K562 (cell line): ENCODE measurements at regions not wholly inside any gene's neighbourhood (a gene's known extent, or its start where the extent isn't known, plus 50 kb on each side); places are given as distances from the start of the nearest gene placed in this dataset.

ENCODE experiments used
- ATAC-seq: fragments of 200-7000 bp; cut with Tn5 transposase; 3 replicates; pipeline ENCODE4 v1.9.1; 2020; ENCODE audit warnings: moderate library complexity
- BruUV-seq: library from RNA; stranded (reverse); fragments of 400-500 nt; replicated peaks from 2 replicates; lab custom pipeline; 2021; lab: Mats Ljungman, UMichigan
- CTCF ChIA-PET: fragments of 300-600 bp; formaldehyde crosslinking; extraction: SDS; loops from one replicate; lab custom pipeline; 2021; ENCODE audit warnings: low intra/inter-chr PET ratio; lab: Yijun Ruan, JAX
- POLR2A ChIA-PET: fragments of 300-600, 350-650 bp; sonication (Branson Sonifier 250); formaldehyde crosslinking; extraction: SDS; loops from one replicate; lab custom pipeline; 2021; ENCODE audit warnings: antibody characterized with exemption, inconsistent platforms; lab: Yijun Ruan, JAX
- DNase-seq, 4 experiments: peaks; one replicate each; pipeline versions ENCODE4 v3.0.0 to v3.0.0-alpha.2; 2011 to 2018; ENCODE audit warnings: low spot score in 3 of 4, mixed read lengths in 3 of 4; ENCODE audit errors: extremely low read depth in 1 of 4
- FAIRE-seq: peaks from 2 replicates; lab custom pipeline; 2011; peaks lifted over from hg19 to GRCh38; lab: Jason Lieb, UNC
- H2AFZ ChIP-seq: 2 replicates; pipeline ENCODE4 v1.6.0; 2011; ENCODE audit warnings: low read depth, low read length, control low read depth, inconsistent platforms
- H3K27ac ChIP-seq: fragments of 200-600 bp; 3 replicates; pipeline ENCODE4 v1.8.0; 2011; ENCODE audit warnings: low read depth, mild to moderate bottlenecking, control low read depth, inconsistent platforms, low read length, moderate library complexity, mixed read lengths; ENCODE audit errors: extremely low read depth
- H3K27me3 ChIP-seq, 2 experiments: fragments of 300-600 bp in 1 of 2; 2 replicates in 1 of 2; 3 replicates in 1 of 2; pipeline versions ENCODE4 v1.6.0 to v1.8.0; 2011; ENCODE audit warnings: inconsistent platforms in 2 of 2, low read length in 2 of 2, mild to moderate bottlenecking in 1 of 2, mixed read lengths in 1 of 2, moderate library complexity in 1 of 2; ENCODE audit not compliant: control insufficient read depth in 2 of 2, insufficient read depth in 2 of 2
- H3K36me3 ChIP-seq: fragments of 300-600 bp; 3 replicates; pipeline ENCODE4 v1.8.0; 2011; ENCODE audit warnings: mild to moderate bottlenecking, low read length, inconsistent platforms; ENCODE audit not compliant: control insufficient read depth, insufficient read depth
- H3K4me1 ChIP-seq, 2 experiments: fragments of 200-600 bp in 1 of 2; replicated peaks in 1 of 2; 2 replicates in 1 of 2; 3 replicates in 1 of 2; pipeline versions ENCODE4 v1.5.1 to v1.8.0; 2011; ENCODE audit warnings: inconsistent platforms in 2 of 2, low read length in 2 of 2, mild to moderate bottlenecking in 1 of 2, mixed read lengths in 1 of 2, moderate library complexity in 1 of 2; ENCODE audit not compliant: control insufficient read depth in 2 of 2, insufficient read depth in 2 of 2
- H3K4me2 ChIP-seq: 2 replicates; pipeline ENCODE4 v1.6.1; 2011; ENCODE audit warnings: low read length, control low read depth, inconsistent platforms, mixed read lengths; ENCODE audit not compliant: insufficient read depth
- H3K4me3 ChIP-seq: fragments of 200-600 bp; sonication (generic), shearing (Covaris generic); 2 replicates; pipeline ENCODE4 v1.5.1; 2016; ENCODE audit warnings: control low read depth, inconsistent platforms
- H3K79me2 ChIP-seq: fragments of 200-600 bp; 3 replicates; pipeline ENCODE4 v1.8.0; 2011; ENCODE audit warnings: low read length, inconsistent platforms; ENCODE audit not compliant: control insufficient read depth, insufficient read depth
- H3K9ac ChIP-seq, 2 experiments: 2 replicates each; pipeline versions ENCODE4 v1.6.0 to v1.6.1; 2011; ENCODE audit warnings: low read depth in 2 of 2, low read length in 2 of 2, control low read depth in 1 of 2, inconsistent platforms in 1 of 2, mild to moderate bottlenecking in 1 of 2, mixed read lengths in 1 of 2; ENCODE audit not compliant: insufficient read depth in 1 of 2
- H3K9me1 ChIP-seq: one replicate; pipeline ENCODE4 v1.6.0; 2011; ENCODE audit warnings: inconsistent platforms, mild to moderate bottlenecking, low read length, moderate library complexity; ENCODE audit not compliant: control insufficient read depth, insufficient read depth
- H3K9me3 ChIP-seq: replicated peaks from 2 replicates; pipeline ENCODE4 v1.5.1; 2011; ENCODE audit warnings: low read depth, low read length, inconsistent platforms; ENCODE audit not compliant: control insufficient read depth, insufficient read depth
- H4K20me1 ChIP-seq: replicated peaks from 2 replicates; pipeline ENCODE4 v1.6.1; 2011; ENCODE audit warnings: low read length, inconsistent platforms, mixed read lengths; ENCODE audit not compliant: control insufficient read depth, insufficient read depth
- ATF1 ChIP-seq, 2 experiments: fragments of 450-650 bp in 1 of 2; IDR thresholded peaks; 2 replicates each; pipeline ENCODE4 v1.6.1; 2016; ENCODE audit warnings: missing compliant biosample characterization in 1 of 2, missing genetic modification characterization in 1 of 2
- DIDO1 ChIP-seq: fragments of 450-650 bp; IDR thresholded peaks from 2 replicates; pipeline ENCODE4 v1.6.1; 2016; ENCODE audit warnings: low read depth, missing biosample characterization, missing genetic modification characterization
- DPF2 ChIP-seq: fragments of 450-650 bp; IDR thresholded peaks from 2 replicates; pipeline ENCODE4 v1.6.1; 2016
- GTF2A2 ChIP-seq: IDR thresholded peaks from 2 replicates; pipeline ENCODE4 v1.6.1; 2016; ENCODE audit warnings: mild to moderate bottlenecking, missing genetic modification characterization, missing compliant biosample characterization
- IFI16 ChIP-seq: fragments of 250-450 bp; sonication (Bioruptor Pico); IDR thresholded peaks from 2 replicates; pipeline ENCODE4 v2.1.2; 2022; ENCODE audit warnings: mild to moderate bottlenecking, inconsistent platforms
- NR0B1 ChIP-seq: fragments of 450-650 bp; IDR thresholded peaks from one replicate; pipeline ENCODE4 v1.6.1; 2018; ENCODE audit warnings: mild to moderate bottlenecking, moderate library complexity; ENCODE audit not compliant: partially characterized antibody
- PATZ1 ChIP-seq: fragments of 250-450 bp; sonication (Bioruptor Pico); IDR thresholded peaks from 2 replicates; pipeline ENCODE4 v1.5.0; 2020; ENCODE audit warnings: mild to moderate bottlenecking, borderline replicate concordance
- PCBP1 ChIP-seq: fragments of 200-400 bp; formaldehyde crosslinking; IDR thresholded peaks from 2 replicates; pipeline ENCODE4 v1.6.1; 2018; ENCODE audit warnings: mild to moderate bottlenecking, low read depth, low read length; ENCODE audit not compliant: poor library complexity, severe bottlenecking
- RREB1 ChIP-seq: fragments of 250-450 bp; sonication (Bioruptor Pico); IDR thresholded peaks from 2 replicates; pipeline ENCODE4 v1.4.0; 2020
- YBX1 ChIP-seq: fragments of 450-650 bp; IDR thresholded peaks from 2 replicates; pipeline ENCODE4 v1.7.1; 2016; ENCODE audit warnings: mild to moderate bottlenecking
- ZNF347 ChIP-seq: fragments of 450-650 bp; formaldehyde crosslinking; IDR thresholded peaks from 2 replicates; pipeline ENCODE4 v1.4.0; 2020; ENCODE audit warnings: low read depth, mild to moderate bottlenecking, moderate library complexity
- ZNF551 ChIP-seq: fragments of 250-450 bp; sonication (Bioruptor Pico); IDR thresholded peaks from 2 replicates; pipeline ENCODE4 v1.5.0; 2021; ENCODE audit warnings: mild to moderate bottlenecking, moderate library complexity
- ZNF583 ChIP-seq: fragments of 250-450 bp; sonication (Bioruptor Pico); IDR thresholded peaks from 2 replicates; pipeline ENCODE4 v1.4.0; 2020
- WGBS: fragments of 100-300 bp; shearing (Covaris generic); methylation state at CpG from one replicate; pipeline ENCODE4 v1.1.6; 2016; ENCODE audit warnings: low coverage, mixed read lengths; ENCODE audit not compliant: insufficient coverage; ENCODE audit errors: missing lambda C conversion rate; 5-methylcytosine and 5-hydroxymethylcytosine counted together
- in situ Hi-C: fragments of 300-500 bp; cut with MboI; formaldehyde crosslinking; loops from 4 replicates; pipeline ENCODE4 v1.15.0; 2018; ENCODE audit warnings: inconsistent platforms, mixed read lengths
- intact Hi-C: fragments of 100-400 bp; cut with micrococcal nuclease; formaldehyde crosslinking; loops from 2 replicates; pipeline ENCODE4 v1.14.2; 2022

- no peaks in the 10 kb centered on the region for H3K4me1 ChIP-seq
- H3K9ac ChIP-seq = no peak overlapping the region
- TF ChIP-seq YBX1 (no peak), NR0B1 (no peak), ATF1 (CRISPR knock-in tag; IDR thresholded peaks at IDR 0.05) (no peak), ATF1 (tag; IDR thresholded peaks at IDR 0.05) (no peak), DPF2 (no peak), PATZ1 (CRISPR knock-in tag) (no peak), PCBP1 (no peak), IFI16 (CRISPR knock-in tag) (no peak), ZNF551 (CRISPR knock-in tag) (no peak), RREB1 (CRISPR knock-in tag) (no peak), ZNF347 (CRISPR knock-in tag) (no peak), DIDO1 (tag) (no peak), GTF2A2 (tag) (no peak), ZNF583 (no peak)
- TF ChIP-seq, all 486 proteins: peak for 0
- no peak overlapping the region for H3K4me2 ChIP-seq
- DNase-seq (no peak), ATAC-seq (no peak), FAIRE-seq (no peak)
- H3K9me1 ChIP-seq = no peaks in the 10 kb centered on the region
- 1% methylated on average over 17 of the region's 17 CpGs for WGBS
- H3K4me3 ChIP-seq = no peak overlapping the region
- no peak overlapping the region for H3K27ac ChIP-seq
- ChIA-PET CTCF (no interaction called here), POLR2A (interaction anchor here (0.5 to 0.8 kb wide), 2 partner anchors 10 to 150 kb away, joined by 3 read pairs; no protein-coding TSS in a partner anchor)
- no peaks in the 10 kb centered on the region for H3K79me2 ChIP-seq
- no TSS peak for BruUV-seq
- H3K27me3 ChIP-seq = peaks cover 0 to 18% of the 10 kb centered on the region in 2 experiments; a peak in 2 of 5 replicates
- no peaks in the 10 kb centered on the region for H3K36me3 ChIP-seq
- intact Hi-C loops = no loop called here
- H2AFZ ChIP-seq = no peak overlapping the region
- in situ Hi-C loops = no loop called here
- no peaks in the 10 kb centered on the region for H3K9me3 ChIP-seq
- no peaks in the 10 kb centered on the region for H4K20me1 ChIP-seq
Measured at GRCh38 chr2:19677825-19678518, 223.8 kb downstream of the TTC32 start.
